ENCODE measurements at regions not wholly inside any gene's neighbourhood (a gene's known extent, or its start where the extent isn't known, plus 50 kb on each side); places are given as distances from the start of the nearest gene placed in this dataset.

DNA sequence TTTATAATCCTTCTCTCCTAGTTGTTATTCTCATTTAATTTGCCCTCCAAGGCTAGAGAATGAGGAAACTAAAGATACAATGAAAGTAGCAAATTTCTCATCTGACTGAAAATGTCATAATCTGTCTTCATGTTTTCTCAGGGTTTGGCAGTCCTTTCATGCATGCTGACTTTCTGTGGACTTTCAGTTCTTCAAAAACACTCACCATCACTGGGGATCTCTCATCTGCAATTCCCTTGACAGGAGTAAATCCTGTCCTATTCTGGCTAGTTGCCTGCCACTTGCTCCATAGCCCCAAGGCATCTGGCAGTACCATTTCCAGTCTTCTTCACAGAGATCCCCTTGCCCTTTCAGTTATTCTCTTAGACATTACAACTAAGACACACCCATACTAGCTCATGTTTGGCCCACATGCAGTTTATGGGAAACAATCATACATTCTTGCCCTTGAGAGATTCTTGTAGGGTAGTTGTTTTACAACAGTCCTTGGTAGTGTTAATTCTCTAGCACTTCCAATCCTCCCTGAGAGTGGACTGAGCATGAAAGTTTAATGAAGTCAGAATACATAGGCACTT, 449.7 kb upstream of the KLHL4 start:
- Histone ChIP-seq H3F3A (ENCODE audit: insufficient read depth) (no peaks in the 10 kb centered on the region), H3K9ac (ENCODE audit: low read length) (no peak overlapping the region)
- TF ChIP-seq, protein P1, sequence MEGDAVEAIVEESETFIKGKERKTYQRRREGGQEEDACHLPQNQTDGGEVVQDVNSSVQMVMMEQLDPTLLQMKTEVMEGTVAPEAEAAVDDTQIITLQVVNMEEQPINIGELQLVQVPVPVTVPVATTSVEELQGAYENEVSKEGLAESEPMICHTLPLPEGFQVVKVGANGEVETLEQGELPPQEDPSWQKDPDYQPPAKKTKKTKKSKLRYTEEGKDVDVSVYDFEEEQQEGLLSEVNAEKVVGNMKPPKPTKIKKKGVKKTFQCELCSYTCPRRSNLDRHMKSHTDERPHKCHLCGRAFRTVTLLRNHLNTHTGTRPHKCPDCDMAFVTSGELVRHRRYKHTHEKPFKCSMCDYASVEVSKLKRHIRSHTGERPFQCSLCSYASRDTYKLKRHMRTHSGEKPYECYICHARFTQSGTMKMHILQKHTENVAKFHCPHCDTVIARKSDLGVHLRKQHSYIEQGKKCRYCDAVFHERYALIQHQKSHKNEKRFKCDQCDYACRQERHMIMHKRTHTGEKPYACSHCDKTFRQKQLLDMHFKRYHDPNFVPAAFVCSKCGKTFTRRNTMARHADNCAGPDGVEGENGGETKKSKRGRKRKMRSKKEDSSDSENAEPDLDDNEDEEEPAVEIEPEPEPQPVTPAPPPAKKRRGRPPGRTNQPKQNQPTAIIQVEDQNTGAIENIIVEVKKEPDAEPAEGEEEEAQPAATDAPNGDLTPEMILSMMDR (IDR thresholded peaks at IDR 0.05; ENCODE audit: insufficient read depth, low read length, poor library complexity, severe bottlenecking): no peak
- no peak for TF ChIP-seq EZH2phosphoT487 (conservative IDR thresholded peaks at IDR 0.05; ENCODE audit: low read length)

DNA sequence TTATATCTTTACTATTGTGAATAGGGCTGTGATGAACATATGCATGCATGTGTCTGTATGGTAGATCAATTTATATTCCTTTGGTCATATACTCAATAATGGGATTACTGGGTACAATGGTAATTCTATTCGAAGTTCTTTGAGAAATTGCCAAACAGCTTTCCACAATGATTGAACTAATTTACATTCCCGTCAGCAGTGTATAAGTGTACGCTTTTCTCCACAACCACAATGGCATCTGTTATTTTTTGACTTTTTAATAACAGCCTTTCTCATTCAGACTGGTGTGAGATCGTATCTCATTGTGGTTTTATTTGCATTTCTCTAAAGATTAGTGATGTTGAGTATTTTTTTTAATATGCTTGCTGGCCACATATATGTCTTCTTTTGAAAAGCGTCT, 439.4 kb upstream of the KLHL4 start:
- Histone ChIP-seq H3F3A (ENCODE audit: insufficient read depth) (no peaks in the 10 kb centered on the region), H3K4me2 (ENCODE audit: low read depth, low read length, poor library complexity, severe bottlenecking) (no peak overlapping the region), H3K27ac (ENCODE audit: low read depth, low read length) (no peak overlapping the region), H3K9me3 (ENCODE audit: insufficient read depth, low read length) (no peaks in the 10 kb centered on the region), H3K4me3 (ENCODE audit: insufficient read depth, low read length, poor library complexity, severe bottlenecking) (no peak overlapping the region), H3K79me2 (ENCODE audit: insufficient read depth, low read length) (no peaks in the 10 kb centered on the region), H3K9me2 (replicated peaks; ENCODE audit: insufficient read depth, low read length) (no peaks in the 10 kb centered on the region), H3K27me3 (ENCODE audit: low read length) (no peaks in the 10 kb centered on the region), H3K9ac (ENCODE audit: low read length) (no peak overlapping the region), H2AFZ (ENCODE audit: low read depth, low read length, severe bottlenecking) (no peak overlapping the region), H3K36me3 (ENCODE audit: low read length) (no peaks in the 10 kb centered on the region), H4K20me1 (ENCODE audit: low read depth, low read length) (no peaks in the 10 kb centered on the region)
- TF ChIP-seq, protein P1 (IDR thresholded peaks at IDR 0.05; ENCODE audit: insufficient read depth, low read length, poor library complexity, severe bottlenecking): no peak
- TF ChIP-seq EZH2phosphoT487 (conservative IDR thresholded peaks at IDR 0.05; ENCODE audit: low read length): no peak

More for the DNA sequence above, 449.7 kb upstream of the KLHL4 start:
- Histone ChIP-seq H3K4me2 (ENCODE audit: low read depth, low read length, poor library complexity, severe bottlenecking) (no peak overlapping the region), H3K27me3 (ENCODE audit: low read length) (no peaks in the 10 kb centered on the region), H3K36me3 (ENCODE audit: low read length) (no peaks in the 10 kb centered on the region), H3K79me2 (ENCODE audit: insufficient read depth, low read length) (no peaks in the 10 kb centered on the region), H3K9me3 (ENCODE audit: insufficient read depth, low read length) (no peaks in the 10 kb centered on the region), H3K27ac (ENCODE audit: low read depth, low read length) (no peak overlapping the region), H3K9me2 (replicated peaks; ENCODE audit: insufficient read depth, low read length) (no peaks in the 10 kb centered on the region), H3K4me3 (ENCODE audit: insufficient read depth, low read length, poor library complexity, severe bottlenecking) (no peak overlapping the region), H4K20me1 (ENCODE audit: low read depth, low read length) (no peaks in the 10 kb centered on the region), H2AFZ (ENCODE audit: low read depth, low read length, severe bottlenecking) (no peak overlapping the region)

DNA sequence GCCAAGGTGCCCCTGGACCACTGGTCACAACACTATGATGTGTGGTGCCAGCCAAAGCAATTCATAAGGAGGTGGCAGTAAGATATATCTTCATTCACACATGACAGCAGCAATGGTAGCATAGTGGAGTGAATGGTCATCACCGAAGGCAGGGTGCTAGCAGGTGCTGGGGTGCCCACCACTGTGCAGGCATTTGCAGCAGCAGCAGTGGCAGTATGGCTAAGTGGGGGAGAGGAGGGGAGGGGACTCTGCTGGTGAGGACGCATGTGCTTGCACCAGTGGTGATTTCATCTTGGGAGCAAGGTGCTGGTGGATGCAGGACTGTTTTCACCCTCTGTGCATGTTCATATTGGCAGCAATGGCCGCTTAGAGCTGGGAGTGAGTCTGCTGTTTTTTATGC, 419.1 kb upstream of the KLHL4 start:
- Histone ChIP-seq H3K79me2 (ENCODE audit: insufficient read depth, low read length) (no peaks in the 10 kb centered on the region), H2AFZ (ENCODE audit: low read depth, low read length, severe bottlenecking) (no peak overlapping the region), H3K27me3 (ENCODE audit: low read length) (no peaks in the 10 kb centered on the region), H3K9me2 (replicated peaks; ENCODE audit: insufficient read depth, low read length) (no peaks in the 10 kb centered on the region), H3K9me3 (ENCODE audit: insufficient read depth, low read length) (no peaks in the 10 kb centered on the region), H3K36me3 (ENCODE audit: low read length) (no peaks in the 10 kb centered on the region), H4K20me1 (ENCODE audit: low read depth, low read length) (no peaks in the 10 kb centered on the region), H3K4me3 (ENCODE audit: insufficient read depth, low read length, poor library complexity, severe bottlenecking) (no peak overlapping the region), H3F3A (ENCODE audit: insufficient read depth) (no peaks in the 10 kb centered on the region), H3K27ac (ENCODE audit: low read depth, low read length) (no peak overlapping the region), H3K9ac (ENCODE audit: low read length) (no peak overlapping the region), H3K4me2 (ENCODE audit: low read depth, low read length, poor library complexity, severe bottlenecking) (no peak overlapping the region)
- TF ChIP-seq EZH2phosphoT487 (conservative IDR thresholded peaks at IDR 0.05; ENCODE audit: low read length): no peak

DNA sequence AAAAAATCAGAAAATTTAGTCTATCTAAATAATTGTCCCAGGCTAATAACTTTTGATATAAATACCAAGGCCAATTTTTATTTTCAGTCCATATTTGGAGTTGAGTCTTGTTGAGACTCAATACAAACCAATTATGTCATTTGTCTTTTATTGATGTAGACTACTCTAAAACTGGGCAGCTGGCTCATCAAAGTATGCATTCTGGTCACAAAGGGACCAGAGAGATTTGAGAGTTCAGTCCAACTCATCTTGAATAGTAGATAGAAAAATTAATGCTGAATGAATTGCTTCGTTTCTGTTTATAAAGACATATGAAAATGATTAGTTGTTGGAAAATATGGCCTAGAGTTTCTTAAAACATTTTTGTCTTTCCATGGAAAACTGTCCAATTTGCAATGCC, 412.5 kb upstream of the KLHL4 start:
- Histone ChIP-seq H3K36me3 (ENCODE audit: low read length) (no peaks in the 10 kb centered on the region), H3F3A (ENCODE audit: insufficient read depth) (no peaks in the 10 kb centered on the region), H3K4me3 (ENCODE audit: insufficient read depth, low read length, poor library complexity, severe bottlenecking) (no peak overlapping the region), H4K20me1 (ENCODE audit: low read depth, low read length) (no peaks in the 10 kb centered on the region), H3K9me3 (ENCODE audit: insufficient read depth, low read length) (no peaks in the 10 kb centered on the region), H3K27me3 (ENCODE audit: low read length) (no peaks in the 10 kb centered on the region), H3K9me2 (replicated peaks; ENCODE audit: insufficient read depth, low read length) (no peaks in the 10 kb centered on the region), H3K79me2 (ENCODE audit: insufficient read depth, low read length) (no peaks in the 10 kb centered on the region), H3K27ac (ENCODE audit: low read depth, low read length) (no peak overlapping the region), H3K4me2 (ENCODE audit: low read depth, low read length, poor library complexity, severe bottlenecking) (no peak overlapping the region), H3K9ac (ENCODE audit: low read length) (no peak overlapping the region), H2AFZ (ENCODE audit: low read depth, low read length, severe bottlenecking) (no peak overlapping the region)
- TF ChIP-seq, protein P1 (IDR thresholded peaks at IDR 0.05; ENCODE audit: insufficient read depth, low read length, poor library complexity, severe bottlenecking): no peak
- TF ChIP-seq EZH2phosphoT487 (conservative IDR thresholded peaks at IDR 0.05; ENCODE audit: low read length): no peak
